Right atrium auricular region (tissue), 2 donors: ENCODE measurements at regions not wholly inside any gene's neighbourhood (a gene's known extent, or its start where the extent isn't known, plus 50 kb on each side); places are given as distances from the start of the nearest gene placed in this dataset.

ENCODE experiments used
- DNase-seq: peaks from one replicate; pipeline ENCODE4 v3.0.0-alpha.2; 2019; ENCODE audit warnings: low spot score
- H3K27ac ChIP-seq, 2 donors: fragments of 200-600 bp; sonication (generic); 1 replicate in 1 of 2; 2 replicates in 1 of 2; pipeline ENCODE4 v1.5.1; 2016 to 2019
- H3K27me3 ChIP-seq, 2 donors: fragments of 200-600 bp; sonication (generic); one replicate each; pipeline versions ENCODE4 v1.5.1 to v1.6.0; 2017 to 2019
- H3K36me3 ChIP-seq: fragments of 200-600 bp; sonication (generic); one replicate; pipeline ENCODE4 v1.5.1; 2016
- H3K4me1 ChIP-seq, 2 donors: fragments of 200-600 bp; sonication (generic); one replicate each; pipeline versions ENCODE4 v1.5.1 to v1.6.0; 2017 to 2019
- H3K4me3 ChIP-seq, 2 donors: fragments of 200-600 bp; sonication (generic); 1 replicate in 1 of 2; 2 replicates in 1 of 2; pipeline ENCODE4 v1.5.1; 2017 to 2019; ENCODE audit warnings: mild to moderate bottlenecking in 1 of 2, moderate library complexity in 1 of 2
- H3K9me3 ChIP-seq, 2 donors: fragments of 200-600 bp; sonication (generic); one replicate each; pipeline ENCODE4 v1.5.1; 2019
- TF ChIP-seq, protein P1 (sequence below), 2 donors: fragments of 200-600 bp; sonication (generic); IDR thresholded peaks; one replicate each; pipeline ENCODE4 v1.5.1; 2019; ENCODE audit warnings: antibody characterized with exemption in 2 of 2

DNA sequence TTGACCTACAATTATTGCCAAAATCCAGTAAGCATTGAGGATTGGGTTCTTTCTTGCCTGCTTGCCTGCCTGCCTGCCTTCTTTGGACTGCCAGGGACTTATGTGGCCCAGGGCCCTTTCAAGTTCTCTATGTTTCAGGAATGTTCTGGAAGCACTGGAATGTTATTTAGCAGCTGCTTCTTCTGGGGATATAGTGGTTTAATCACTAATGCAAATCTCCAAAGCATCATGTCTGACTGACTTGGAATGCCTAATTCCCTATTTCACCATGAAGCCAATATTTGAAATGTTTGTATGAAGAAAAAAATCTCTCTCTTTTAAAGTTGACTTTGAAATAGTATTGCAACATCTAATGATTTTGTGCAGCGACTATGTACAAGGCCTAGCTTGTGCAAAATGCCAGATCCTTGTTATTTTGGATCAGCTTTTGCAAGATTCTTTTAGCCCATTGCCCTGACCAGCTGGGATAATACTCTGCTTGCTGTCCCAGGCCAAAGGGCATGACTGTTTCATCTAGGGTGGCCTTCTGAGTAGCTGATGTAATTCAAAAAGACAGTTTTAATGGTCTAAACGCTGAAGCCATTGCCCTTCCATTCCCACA, 204.6 kb downstream of the RND3 start:
- Histone ChIP-seq H3K27ac (peak overlapping the region; percentile 39 to 40), H3K9me3 (no peaks in the 10 kb centered on the region), H3K36me3 (no peaks in the 10 kb centered on the region), H3K27me3 (no peaks in the 10 kb centered on the region), H3K4me3 (no peak overlapping the region), H3K4me1 (no peaks in the 10 kb centered on the region)
- DNase-seq, result no peak
- TF ChIP-seq, protein P1, sequence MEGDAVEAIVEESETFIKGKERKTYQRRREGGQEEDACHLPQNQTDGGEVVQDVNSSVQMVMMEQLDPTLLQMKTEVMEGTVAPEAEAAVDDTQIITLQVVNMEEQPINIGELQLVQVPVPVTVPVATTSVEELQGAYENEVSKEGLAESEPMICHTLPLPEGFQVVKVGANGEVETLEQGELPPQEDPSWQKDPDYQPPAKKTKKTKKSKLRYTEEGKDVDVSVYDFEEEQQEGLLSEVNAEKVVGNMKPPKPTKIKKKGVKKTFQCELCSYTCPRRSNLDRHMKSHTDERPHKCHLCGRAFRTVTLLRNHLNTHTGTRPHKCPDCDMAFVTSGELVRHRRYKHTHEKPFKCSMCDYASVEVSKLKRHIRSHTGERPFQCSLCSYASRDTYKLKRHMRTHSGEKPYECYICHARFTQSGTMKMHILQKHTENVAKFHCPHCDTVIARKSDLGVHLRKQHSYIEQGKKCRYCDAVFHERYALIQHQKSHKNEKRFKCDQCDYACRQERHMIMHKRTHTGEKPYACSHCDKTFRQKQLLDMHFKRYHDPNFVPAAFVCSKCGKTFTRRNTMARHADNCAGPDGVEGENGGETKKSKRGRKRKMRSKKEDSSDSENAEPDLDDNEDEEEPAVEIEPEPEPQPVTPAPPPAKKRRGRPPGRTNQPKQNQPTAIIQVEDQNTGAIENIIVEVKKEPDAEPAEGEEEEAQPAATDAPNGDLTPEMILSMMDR (IDR thresholded peaks at IDR 0.05), result no peak

DNA sequence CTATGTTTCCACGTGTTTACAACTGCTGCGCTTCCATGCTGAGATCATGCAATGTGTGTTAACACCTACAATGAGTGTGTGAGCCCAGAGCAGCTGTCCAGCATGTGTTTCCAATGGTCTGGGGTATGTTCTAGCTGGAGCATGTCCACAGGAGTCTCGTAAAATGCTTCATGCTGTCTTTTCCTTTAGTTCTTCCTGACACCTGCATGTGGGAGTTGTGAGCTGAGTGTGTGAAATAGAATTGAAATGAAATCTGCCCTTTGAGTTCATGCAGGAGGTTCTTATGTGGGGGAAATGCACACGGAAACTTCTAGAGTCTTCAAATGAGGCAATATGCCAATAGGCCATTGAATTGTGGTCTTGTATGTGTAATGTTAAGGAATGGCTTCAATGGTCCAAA, 205.1 kb downstream of the RND3 start:
- H3K27ac ChIP-seq, result peak overlapping the region; percentile 39 to 40

DNA sequence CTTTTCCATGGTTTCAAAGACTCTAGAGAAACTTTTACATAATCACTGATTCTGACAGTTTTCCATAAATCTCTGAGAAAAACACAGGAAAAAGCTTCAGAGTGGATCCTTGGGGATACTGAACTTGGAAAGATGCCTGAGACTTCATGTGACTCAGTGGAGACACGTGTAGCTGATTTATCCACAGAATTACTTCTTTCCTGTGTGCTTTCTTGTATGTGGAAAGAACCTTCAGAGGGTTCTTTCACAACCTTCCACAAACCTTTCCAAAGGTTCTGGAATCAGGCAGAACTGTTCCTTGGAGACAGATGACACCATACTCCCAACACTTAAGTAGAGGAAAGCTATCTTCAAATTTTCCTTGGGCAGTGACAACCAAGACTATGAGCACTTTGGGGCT, 207.2 kb downstream of the RND3 start:
- no peaks in the 10 kb centered on the region for H3K4me1 ChIP-seq
- H3K36me3 ChIP-seq, result no peaks in the 10 kb centered on the region
- TF ChIP-seq, protein P1 (IDR thresholded peaks at IDR 0.05), result no peak
- H3K9me3 ChIP-seq, result peaks cover 0 to 6% of the 10 kb centered on the region in 2 donors
- DNase-seq, result peak; percentile 64
- no peak overlapping the region for H3K4me3 ChIP-seq
- peak overlapping the region; percentile 15 to 56 for H3K27ac ChIP-seq
- H3K27me3 ChIP-seq, result no peaks in the 10 kb centered on the region

More for the DNA sequence above, 205.1 kb downstream of the RND3 start:
- Histone ChIP-seq H3K36me3 (no peaks in the 10 kb centered on the region), H3K9me3 (no peaks in the 10 kb centered on the region), H3K4me3 (no peak overlapping the region), H3K4me1 (no peaks in the 10 kb centered on the region), H3K27me3 (no peaks in the 10 kb centered on the region)
- TF ChIP-seq, protein P1 (IDR thresholded peaks at IDR 0.05), result no peak
- DNase-seq, result no peak

DNA sequence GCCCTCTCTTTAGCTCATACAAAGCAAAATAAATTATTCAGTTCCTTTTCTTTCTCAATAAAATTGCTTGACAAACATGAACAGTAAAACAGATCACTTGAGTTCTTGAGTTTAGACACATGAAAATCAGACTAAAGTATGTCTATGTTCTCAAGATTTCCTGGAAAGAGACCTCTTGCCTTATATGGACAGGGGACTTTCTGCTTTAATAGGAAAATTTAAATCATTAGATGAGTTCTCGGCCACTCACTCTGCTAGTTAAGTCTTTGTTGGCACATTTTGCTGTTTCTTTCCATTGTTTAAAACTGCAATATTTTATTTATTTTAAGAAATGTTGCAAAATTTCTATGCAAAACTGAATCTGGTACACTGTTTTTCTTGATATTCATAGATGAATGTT, 207.8 kb downstream of the RND3 start:
- Histone ChIP-seq H3K4me1 (no peaks in the 10 kb centered on the region), H3K27ac (peak overlapping the region in 1 of 2 donors; percentile 56), H3K9me3 (peaks cover 0 to 6% of the 10 kb centered on the region in 2 donors), H3K27me3 (no peaks in the 10 kb centered on the region), H3K36me3 (no peaks in the 10 kb centered on the region), H3K4me3 (no peak overlapping the region)
- no peak for DNase-seq
- TF ChIP-seq, protein P1 (IDR thresholded peaks at IDR 0.05), result no peak

DNA sequence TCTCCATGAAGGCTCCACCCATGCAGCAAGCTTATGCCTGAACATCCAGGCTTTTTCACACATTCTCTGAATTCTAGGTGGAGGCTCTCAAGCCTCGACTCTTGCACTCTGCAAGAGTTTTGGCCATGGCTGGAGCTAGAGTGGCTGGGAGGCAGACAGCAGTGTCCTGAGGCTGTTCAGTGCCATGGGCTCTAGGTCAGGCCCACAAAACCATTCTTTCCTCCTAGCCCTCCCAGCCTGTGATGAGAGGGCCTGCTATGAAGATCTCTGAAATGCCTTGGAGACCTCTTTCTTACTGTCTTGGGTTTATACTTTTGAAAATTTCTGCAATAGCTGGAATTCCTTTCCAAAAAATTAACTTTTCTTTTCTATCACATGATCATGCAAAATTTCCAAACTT, 210.7 kb downstream of the RND3 start:
- H3K27ac ChIP-seq, result no peak overlapping the region
- H3K4me3 ChIP-seq, result no peak overlapping the region
- DNase-seq, result no peak
- no peaks in the 10 kb centered on the region for H3K36me3 ChIP-seq
- TF ChIP-seq, protein P1 (IDR thresholded peaks at IDR 0.05), result no peak
- H3K4me1 ChIP-seq, result no peaks in the 10 kb centered on the region
- H3K27me3 ChIP-seq, result no peaks in the 10 kb centered on the region
- H3K9me3 ChIP-seq, result peaks cover 0 to 6% of the 10 kb centered on the region in 2 donors

DNA sequence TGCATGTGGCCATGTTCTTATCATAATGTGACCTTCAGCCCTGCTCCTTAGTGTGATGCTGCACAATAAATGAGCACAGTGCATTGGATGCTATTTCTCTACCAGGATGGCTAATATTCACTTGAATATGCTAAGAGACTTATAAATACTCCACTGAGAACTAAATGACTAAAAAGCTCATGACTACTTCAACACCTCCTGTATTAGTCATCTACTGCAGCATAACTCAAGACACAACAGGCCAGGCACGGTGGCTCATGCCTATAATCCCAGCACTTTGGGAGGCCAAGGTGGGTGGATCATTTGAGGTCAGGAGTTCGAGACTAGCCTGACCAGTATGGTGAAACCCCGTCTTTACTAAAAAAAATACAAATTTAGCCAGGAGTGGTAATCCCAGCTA, 213.4 kb downstream of the RND3 start:
- Histone ChIP-seq H3K9me3 (peaks cover 0 to 6% of the 10 kb centered on the region in 2 donors), H3K27me3 (no peaks in the 10 kb centered on the region), H3K4me3 (no peak overlapping the region), H3K36me3 (no peaks in the 10 kb centered on the region), H3K27ac (no peak overlapping the region), H3K4me1 (no peaks in the 10 kb centered on the region)
- TF ChIP-seq, protein P1 (IDR thresholded peaks at IDR 0.05), result no peak
- DNase-seq, result no peak
